PC-3 (cell line): ENCODE measurements at regions not wholly inside any gene's neighbourhood (a gene's known extent, or its start where the extent isn't known, plus 50 kb on each side); places are given as distances from the start of the nearest gene placed in this dataset.

Experiments used
- EZH2 ChIP-seq: fragments of 300-600 bp; sonication (generic); IDR thresholded peaks from one replicate; pipeline ENCODE4 v1.6.1; 2017; ENCODE audit warnings: antibody characterized with exemption, mild to moderate bottlenecking, low read length; ENCODE audit not compliant: unreplicated experiment
- EZH2phosphoT487 ChIP-seq: fragments of 300-600 bp; sonication (generic); IDR thresholded peaks from 2 replicates; pipeline ENCODE4 v1.6.1; 2018; ENCODE audit warnings: mild to moderate bottlenecking, antibody characterized with exemption, low read length, borderline replicate concordance
- TF ChIP-seq, protein P1 (sequence below): fragments of 300-600 bp; sonication (generic); conservative IDR thresholded peaks from 2 replicates; pipeline ENCODE4 v1.5.1; 2017; ENCODE audit warnings: antibody characterized with exemption, low read depth, mild to moderate bottlenecking, low read length

DNA sequence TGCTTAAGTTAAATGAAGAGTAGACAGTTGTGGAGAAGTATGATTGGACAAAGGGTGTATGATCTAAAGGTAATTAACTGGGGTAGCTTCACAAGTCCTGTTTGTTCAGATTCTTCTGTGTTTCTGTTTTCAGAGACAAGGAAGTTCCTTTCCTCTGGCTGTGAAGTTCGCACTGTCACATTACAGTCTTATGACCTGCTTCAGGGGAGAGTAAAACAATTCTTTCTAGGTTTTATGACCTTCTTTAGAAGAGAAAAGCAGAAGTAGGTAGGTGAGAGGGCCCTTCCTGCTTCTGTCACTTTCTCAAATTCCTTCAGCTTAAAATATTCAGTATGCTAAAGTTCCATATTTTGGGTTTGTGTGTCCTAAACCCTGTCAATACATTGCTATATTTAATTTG lies 211.9 kb downstream of the SOX3 start:
- TF ChIP-seq, protein P1, sequence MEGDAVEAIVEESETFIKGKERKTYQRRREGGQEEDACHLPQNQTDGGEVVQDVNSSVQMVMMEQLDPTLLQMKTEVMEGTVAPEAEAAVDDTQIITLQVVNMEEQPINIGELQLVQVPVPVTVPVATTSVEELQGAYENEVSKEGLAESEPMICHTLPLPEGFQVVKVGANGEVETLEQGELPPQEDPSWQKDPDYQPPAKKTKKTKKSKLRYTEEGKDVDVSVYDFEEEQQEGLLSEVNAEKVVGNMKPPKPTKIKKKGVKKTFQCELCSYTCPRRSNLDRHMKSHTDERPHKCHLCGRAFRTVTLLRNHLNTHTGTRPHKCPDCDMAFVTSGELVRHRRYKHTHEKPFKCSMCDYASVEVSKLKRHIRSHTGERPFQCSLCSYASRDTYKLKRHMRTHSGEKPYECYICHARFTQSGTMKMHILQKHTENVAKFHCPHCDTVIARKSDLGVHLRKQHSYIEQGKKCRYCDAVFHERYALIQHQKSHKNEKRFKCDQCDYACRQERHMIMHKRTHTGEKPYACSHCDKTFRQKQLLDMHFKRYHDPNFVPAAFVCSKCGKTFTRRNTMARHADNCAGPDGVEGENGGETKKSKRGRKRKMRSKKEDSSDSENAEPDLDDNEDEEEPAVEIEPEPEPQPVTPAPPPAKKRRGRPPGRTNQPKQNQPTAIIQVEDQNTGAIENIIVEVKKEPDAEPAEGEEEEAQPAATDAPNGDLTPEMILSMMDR, result no peak
- TF ChIP-seq EZH2phosphoT487 (no peak), EZH2 (no peak)
